Skeletal muscle tissue (tissue), 3 donors: ENCODE measurements at regions not wholly inside any gene's neighbourhood (a gene's known extent, or its start where the extent isn't known, plus 50 kb on each side); places are given as distances from the start of the nearest gene placed in this dataset.

ENCODE experiments used
- H3K27ac ChIP-seq: one replicate; pipeline ENCODE4 v1.7.0; 2013; ENCODE audit warnings: mild to moderate bottlenecking, low read depth, low read length, inconsistent platforms
- H3K27me3 ChIP-seq, 3 donors: one replicate each; pipeline ENCODE4 v1.7.0; 2013; ENCODE audit warnings: low read length in 3 of 3; ENCODE audit not compliant: control insufficient read depth in 3 of 3, insufficient read depth in 3 of 3
- H3K36me3 ChIP-seq, 3 donors: one replicate each; pipeline ENCODE4 v1.7.0; 2013; ENCODE audit warnings: low read length in 3 of 3; ENCODE audit not compliant: control insufficient read depth in 3 of 3, insufficient read depth in 3 of 3
- H3K4me1 ChIP-seq, 3 donors: one replicate each; pipeline ENCODE4 v1.7.0; 2013; ENCODE audit warnings: low read length in 3 of 3, mild to moderate bottlenecking in 3 of 3; ENCODE audit not compliant: control insufficient read depth in 3 of 3, insufficient read depth in 3 of 3
- H3K4me3 ChIP-seq, 3 donors: one replicate each; pipeline ENCODE4 v1.7.0; 2013; ENCODE audit warnings: low read length in 3 of 3
- H3K9ac ChIP-seq, 3 donors: one replicate each; pipeline ENCODE4 v1.7.0; 2013; ENCODE audit warnings: low read length in 3 of 3, mild to moderate bottlenecking in 3 of 3, moderate library complexity in 2 of 3, low read depth in 1 of 3
- H3K9me3 ChIP-seq, 3 donors: one replicate each; pipeline ENCODE4 v1.7.0; 2013; ENCODE audit warnings: low read length in 3 of 3; ENCODE audit not compliant: control insufficient read depth in 3 of 3
- donor health status: Osteomylitis.

DNA sequence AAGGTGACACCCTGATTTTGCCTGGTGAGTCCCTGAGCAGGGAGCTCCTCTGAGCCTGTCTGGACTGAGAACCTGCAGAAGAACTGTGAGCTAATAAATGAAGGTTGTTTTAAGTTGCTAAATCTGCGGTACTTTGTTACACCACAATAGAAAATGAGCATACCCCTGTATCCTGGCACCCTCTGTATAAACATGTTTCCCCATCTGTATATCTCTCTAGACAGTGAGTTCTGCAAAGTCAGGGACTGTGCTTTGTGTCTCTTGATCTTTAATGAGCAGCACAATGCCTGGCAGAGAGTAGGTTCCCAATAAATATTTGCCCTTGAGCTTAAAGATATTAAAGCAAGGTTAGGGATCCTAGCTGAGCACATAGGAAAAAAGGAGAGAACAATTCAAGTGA, 228.8 kb downstream of the OMA1 start:
- H3K4me3 ChIP-seq: no peak overlapping the region
- H3K9me3 ChIP-seq: peaks cover 0 to 3% (median 0%) of the 10 kb centered on the region in 3 donors
- no peaks in the 10 kb centered on the region for H3K4me1 ChIP-seq
- no peak overlapping the region for H3K9ac ChIP-seq
- no peaks in the 10 kb centered on the region for H3K36me3 ChIP-seq
- H3K27me3 ChIP-seq: no peaks in the 10 kb centered on the region
- no peak overlapping the region for H3K27ac ChIP-seq

DNA sequence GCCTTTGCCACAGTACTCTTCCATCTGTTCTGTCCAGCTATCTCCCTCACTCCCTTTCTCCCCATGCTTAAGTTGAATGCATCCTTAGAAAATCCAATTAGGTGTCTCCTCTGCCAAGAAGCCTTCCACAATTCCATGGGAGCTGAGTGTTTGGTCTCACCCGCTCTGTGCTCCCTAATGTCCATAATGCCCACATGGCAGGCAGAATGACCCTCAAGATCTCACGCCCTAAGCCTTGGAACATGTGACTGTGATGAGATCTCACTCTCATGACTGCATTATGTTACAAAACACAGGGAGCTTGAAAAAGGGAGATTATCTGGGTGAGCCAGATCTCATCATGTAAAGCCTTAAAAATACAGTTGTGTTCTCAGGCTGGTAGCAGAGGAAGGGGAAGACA, 229.4 kb downstream of the OMA1 start:
- no peak overlapping the region for H3K4me3 ChIP-seq
- peaks cover 0 to 3% (median 0%) of the 10 kb centered on the region in 3 donors for H3K9me3 ChIP-seq
- H3K9ac ChIP-seq: no peak overlapping the region
- no peak overlapping the region for H3K27ac ChIP-seq
- H3K4me1 ChIP-seq: no peaks in the 10 kb centered on the region
- no peaks in the 10 kb centered on the region for H3K36me3 ChIP-seq
- H3K27me3 ChIP-seq: no peaks in the 10 kb centered on the region

DNA sequence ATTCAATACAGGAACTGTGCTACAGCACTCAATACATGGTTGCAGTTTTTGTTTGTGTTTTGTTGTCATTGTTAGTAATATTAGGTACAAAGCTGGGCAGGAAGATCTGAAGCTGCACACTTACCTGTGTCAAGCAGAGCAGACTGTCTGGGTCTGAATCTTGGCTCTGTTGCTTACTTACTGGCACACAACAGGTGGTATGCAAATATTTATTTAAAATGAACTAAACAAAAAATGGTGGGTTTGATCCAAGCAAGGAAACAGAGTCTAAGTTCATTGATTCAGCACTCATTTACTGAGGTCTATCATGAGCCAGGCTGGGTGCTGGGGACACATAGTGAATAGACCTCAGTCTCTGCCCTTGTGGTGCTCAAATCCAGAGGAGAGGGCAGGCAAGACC, 230.4 kb downstream of the OMA1 start:
- H3K4me1 ChIP-seq: no peaks in the 10 kb centered on the region
- no peaks in the 10 kb centered on the region for H3K27me3 ChIP-seq
- no peak overlapping the region for H3K9ac ChIP-seq
- H3K4me3 ChIP-seq: no peak overlapping the region
- peaks cover 0 to 3% (median 0%) of the 10 kb centered on the region in 3 donors for H3K9me3 ChIP-seq
- no peaks in the 10 kb centered on the region for H3K36me3 ChIP-seq
- no peak overlapping the region for H3K27ac ChIP-seq

GRCh38 chr1:58312971-58313563, 233.5 kb downstream of the OMA1 start:
- H3K4me3 ChIP-seq: no peak overlapping the region
- no peaks in the 10 kb centered on the region for H3K9me3 ChIP-seq
- no peaks in the 10 kb centered on the region for H3K4me1 ChIP-seq
- H3K27ac ChIP-seq: no peak overlapping the region
- H3K36me3 ChIP-seq: no peaks in the 10 kb centered on the region
- H3K9ac ChIP-seq: no peak overlapping the region
- H3K27me3 ChIP-seq: no peaks in the 10 kb centered on the region

GRCh38 chr1:58312461-58312860, 234.1 kb downstream of the OMA1 start:
- no peak overlapping the region for H3K9ac ChIP-seq
- H3K27me3 ChIP-seq: no peaks in the 10 kb centered on the region
- H3K27ac ChIP-seq: no peak overlapping the region
- no peaks in the 10 kb centered on the region for H3K9me3 ChIP-seq
- H3K4me1 ChIP-seq: no peaks in the 10 kb centered on the region
- no peaks in the 10 kb centered on the region for H3K36me3 ChIP-seq
- no peak overlapping the region for H3K4me3 ChIP-seq

DNA sequence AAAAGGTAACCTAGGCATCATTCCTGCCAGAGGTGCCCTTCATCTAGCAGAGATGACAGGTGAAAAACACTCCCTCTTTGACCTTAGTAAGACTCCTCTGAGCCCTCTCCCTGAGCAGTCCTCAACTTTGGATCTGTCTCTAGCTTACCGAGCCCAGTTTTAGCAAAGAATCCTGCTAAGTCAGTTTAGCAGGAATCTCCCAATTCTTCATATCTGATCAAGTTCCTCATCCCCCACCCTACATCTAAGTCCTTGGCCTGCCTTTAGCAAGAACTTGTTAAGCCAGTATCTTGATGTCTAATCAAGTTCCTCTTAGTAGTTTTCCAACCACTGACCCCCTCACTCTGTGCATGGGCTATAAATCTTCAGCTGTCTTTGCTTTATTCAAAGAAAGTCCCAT, 235.6 kb downstream of the OMA1 start:
- Histone ChIP-seq H3K27me3 (no peaks in the 10 kb centered on the region), H3K4me3 (no peak overlapping the region), H3K27ac (no peak overlapping the region), H3K4me1 (no peaks in the 10 kb centered on the region), H3K36me3 (no peaks in the 10 kb centered on the region), H3K9ac (no peak overlapping the region), H3K9me3 (no peaks in the 10 kb centered on the region)

DNA sequence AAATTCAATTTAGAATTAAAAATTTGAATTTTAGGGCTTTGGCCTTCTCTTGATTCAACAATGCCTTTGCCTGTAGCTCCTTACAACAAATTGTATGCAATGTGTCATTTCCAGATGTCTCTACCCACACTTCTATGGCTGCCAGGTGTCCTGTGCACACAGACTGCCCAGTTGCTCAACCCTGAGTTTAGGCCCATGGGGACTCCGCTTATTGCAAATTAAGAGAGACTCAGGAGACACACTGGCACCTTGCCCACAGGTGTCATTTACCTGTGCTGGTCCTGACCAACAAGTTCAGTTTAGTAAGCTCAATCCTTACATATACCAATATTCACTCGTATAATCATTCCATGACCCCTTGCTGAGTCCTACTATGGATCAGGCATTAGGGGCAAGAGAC, 236.1 kb downstream of the OMA1 start:
- H3K27ac ChIP-seq: no peak overlapping the region
- H3K4me1 ChIP-seq: no peaks in the 10 kb centered on the region
- H3K9ac ChIP-seq: no peak overlapping the region
- no peaks in the 10 kb centered on the region for H3K9me3 ChIP-seq
- H3K36me3 ChIP-seq: no peaks in the 10 kb centered on the region
- H3K27me3 ChIP-seq: no peaks in the 10 kb centered on the region
- no peak overlapping the region for H3K4me3 ChIP-seq

- no peak overlapping the region for H3K4me3 ChIP-seq
- H3K36me3 ChIP-seq: no peaks in the 10 kb centered on the region
- H3K9ac ChIP-seq: no peak overlapping the region
- no peaks in the 10 kb centered on the region for H3K4me1 ChIP-seq
- no peaks in the 10 kb centered on the region for H3K9me3 ChIP-seq
- H3K27ac ChIP-seq: no peak overlapping the region
- H3K27me3 ChIP-seq: no peaks in the 10 kb centered on the region
These were observed 238.3 kb downstream of the OMA1 start for GRCh38 chr1:58308206-58308605.

GRCh38 chr1:58307431-58307830, 239.1 kb downstream of the OMA1 start:
- Histone ChIP-seq H3K9ac (no peak overlapping the region), H3K4me1 (no peaks in the 10 kb centered on the region), H3K36me3 (no peaks in the 10 kb centered on the region), H3K9me3 (no peaks in the 10 kb centered on the region), H3K27me3 (no peaks in the 10 kb centered on the region), H3K4me3 (no peak overlapping the region), H3K27ac (no peak overlapping the region)

DNA sequence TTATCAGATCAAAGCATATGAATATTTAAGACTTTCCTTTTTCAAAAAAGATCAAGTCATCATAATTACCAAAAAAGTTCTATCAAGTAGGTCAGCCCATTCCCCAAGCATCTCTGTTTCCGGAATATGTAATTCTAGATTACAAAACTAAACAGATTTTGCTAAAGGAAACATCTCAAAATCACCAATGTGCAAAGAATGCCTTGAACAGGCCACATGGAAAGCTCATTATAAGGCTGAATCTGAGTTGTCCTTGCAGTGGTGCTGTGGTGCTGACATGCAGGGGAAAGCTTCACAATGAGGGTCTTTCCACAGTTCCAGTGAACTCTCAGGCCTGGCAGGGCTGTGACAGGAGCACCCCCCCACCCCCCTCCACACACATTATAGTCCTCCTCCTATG, 240.9 kb downstream of the OMA1 start:
- Histone ChIP-seq H3K27ac (no peak overlapping the region), H3K4me3 (no peak overlapping the region), H3K9ac (no peak overlapping the region), H3K4me1 (no peaks in the 10 kb centered on the region), H3K9me3 (no peaks in the 10 kb centered on the region), H3K27me3 (no peaks in the 10 kb centered on the region), H3K36me3 (no peaks in the 10 kb centered on the region)
